OCI-LY7 (cell line): ENCODE measurements at regions not wholly inside any gene's neighbourhood (a gene's known extent, or its start where the extent isn't known, plus 50 kb on each side); places are given as distances from the start of the nearest gene placed in this dataset.

Experiments used
- BruUV-seq: library from RNA; stranded (reverse); fragments of 400-500 nt; replicated peaks from 2 replicates; lab custom pipeline; 2021; lab: Mats Ljungman, UMichigan
- CTCF ChIA-PET: fragments of 300-600 bp; sonication (Branson Sonifier 250); formaldehyde crosslinking; loops from one replicate; lab custom pipeline; 2022; ENCODE audit warnings: antibody characterized with exemption; ENCODE audit not compliant: unreplicated experiment; lab: Charles Lee
- POLR2A ChIA-PET: fragments of 300-600 bp; sonication (Branson Sonifier 250); formaldehyde crosslinking; loops from one replicate; lab custom pipeline; 2022; ENCODE audit warnings: antibody characterized with exemption; lab: Charles Lee
- DNase-seq: peaks from one replicate; pipeline ENCODE4 v3.0.0-alpha.2; 2015; ENCODE audit warnings: low spot score
- H2AFZ ChIP-seq: fragments of 200-600 bp; sonication (generic), shearing (Covaris generic); 2 replicates; pipeline ENCODE4 v1.6.1; 2014; ENCODE audit warnings: mild to moderate bottlenecking, antibody characterized with exemption, low read length, moderate library complexity
- H3K27ac ChIP-seq: fragments of 200-600 bp; sonication (generic); 2 replicates; pipeline ENCODE4 v1.5.1; 2014; ENCODE audit warnings: mixed run types, low read depth, mild to moderate bottlenecking, moderate library complexity, low read length, inconsistent platforms; ENCODE audit not compliant: poor library complexity, severe bottlenecking
- H3K36me3 ChIP-seq: fragments of 200-600 bp; sonication (generic); 2 replicates; pipeline ENCODE4 v1.6.1; 2014; ENCODE audit warnings: mild to moderate bottlenecking, antibody characterized with exemption, low read length, moderate library complexity, mixed read lengths; ENCODE audit not compliant: insufficient read depth
- H3K4me1 ChIP-seq: fragments of 200-600 bp; sonication (generic); 2 replicates; pipeline ENCODE4 v1.5.1; 2014; ENCODE audit warnings: mild to moderate bottlenecking, low read length; ENCODE audit not compliant: insufficient read depth, poor library complexity, severe bottlenecking
- H3K4me2 ChIP-seq: fragments of 200-600 bp; sonication (generic); 2 replicates; pipeline ENCODE4 v1.6.1; 2014; ENCODE audit warnings: mild to moderate bottlenecking, low read length
- H3K4me3 ChIP-seq: fragments of 200-600 bp; sonication (generic); 2 replicates; pipeline ENCODE4 v1.5.1; 2014; ENCODE audit warnings: mild to moderate bottlenecking, low read depth, low read length; ENCODE audit not compliant: poor library complexity, severe bottlenecking
- H3K79me2 ChIP-seq: fragments of 200-600 bp; sonication (generic); 2 replicates; pipeline ENCODE4 v1.6.1; 2016; ENCODE audit warnings: low read depth, mild to moderate bottlenecking, low read length, moderate library complexity, mixed read lengths; ENCODE audit not compliant: insufficient read depth
- H3K9me2 ChIP-seq: fragments of 200-600 bp; sonication (generic); 2 replicates; pipeline ENCODE4 v1.6.1; 2016; ENCODE audit warnings: mild to moderate bottlenecking, low read length, mixed read lengths; ENCODE audit not compliant: insufficient read depth
- H3K9me3 ChIP-seq: fragments of 200-600 bp; sonication (generic); 2 replicates; pipeline ENCODE4 v1.6.1; 2014; ENCODE audit warnings: mild to moderate bottlenecking, mixed run types, low read length, mixed read lengths
- H4K20me1 ChIP-seq: fragments of 200-600 bp; sonication (generic); 2 replicates; pipeline ENCODE4 v1.6.1; 2014; ENCODE audit warnings: mild to moderate bottlenecking, antibody characterized with exemption, low read length, moderate library complexity, mixed read lengths; ENCODE audit not compliant: insufficient read depth
- EZH2phosphoT487 ChIP-seq: fragments of 200-600 bp; sonication (generic); IDR thresholded peaks from 2 replicates; pipeline ENCODE4 v1.6.1; 2018; ENCODE audit warnings: low read depth, borderline replicate concordance, mild to moderate bottlenecking, mixed run types, antibody characterized with exemption, low read length, moderate library complexity, mixed read lengths
- intact Hi-C: fragments of 100-400 bp; cut with micrococcal nuclease; formaldehyde crosslinking; loops from one replicate; pipeline ENCODE4 v1.10.0; 2022; ENCODE audit not compliant: unreplicated experiment
- TF ChIP-seq, protein P1 (sequence below): fragments of 200-600 bp; sonication (generic); conservative IDR thresholded peaks from 2 replicates; pipeline ENCODE4 v1.5.1; 2014; ENCODE audit warnings: mild to moderate bottlenecking, antibody characterized with exemption, low read length, moderate library complexity, mixed read lengths

- no peaks in the 10 kb centered on the region for H3K9me2 ChIP-seq
- no peaks in the 10 kb centered on the region for H3K36me3 ChIP-seq
- DNase-seq = no peak
- no peak overlapping the region for H2AFZ ChIP-seq
- no peak overlapping the region for H3K27ac ChIP-seq
- no peaks in the 10 kb centered on the region for H4K20me1 ChIP-seq
- ChIA-PET POLR2A (no interaction called here), CTCF (no interaction called here)
- no TSS peak for BruUV-seq
- no peak overlapping the region for H3K4me3 ChIP-seq
- H3K4me2 ChIP-seq = no peak overlapping the region
- no peaks in the 10 kb centered on the region for H3K9me3 ChIP-seq
- intact Hi-C loops = no loop called here
- H3K79me2 ChIP-seq = no peaks in the 10 kb centered on the region
- TF ChIP-seq EZH2phosphoT487 = no peak
- TF ChIP-seq, protein P1, sequence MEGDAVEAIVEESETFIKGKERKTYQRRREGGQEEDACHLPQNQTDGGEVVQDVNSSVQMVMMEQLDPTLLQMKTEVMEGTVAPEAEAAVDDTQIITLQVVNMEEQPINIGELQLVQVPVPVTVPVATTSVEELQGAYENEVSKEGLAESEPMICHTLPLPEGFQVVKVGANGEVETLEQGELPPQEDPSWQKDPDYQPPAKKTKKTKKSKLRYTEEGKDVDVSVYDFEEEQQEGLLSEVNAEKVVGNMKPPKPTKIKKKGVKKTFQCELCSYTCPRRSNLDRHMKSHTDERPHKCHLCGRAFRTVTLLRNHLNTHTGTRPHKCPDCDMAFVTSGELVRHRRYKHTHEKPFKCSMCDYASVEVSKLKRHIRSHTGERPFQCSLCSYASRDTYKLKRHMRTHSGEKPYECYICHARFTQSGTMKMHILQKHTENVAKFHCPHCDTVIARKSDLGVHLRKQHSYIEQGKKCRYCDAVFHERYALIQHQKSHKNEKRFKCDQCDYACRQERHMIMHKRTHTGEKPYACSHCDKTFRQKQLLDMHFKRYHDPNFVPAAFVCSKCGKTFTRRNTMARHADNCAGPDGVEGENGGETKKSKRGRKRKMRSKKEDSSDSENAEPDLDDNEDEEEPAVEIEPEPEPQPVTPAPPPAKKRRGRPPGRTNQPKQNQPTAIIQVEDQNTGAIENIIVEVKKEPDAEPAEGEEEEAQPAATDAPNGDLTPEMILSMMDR = no peak
- no peaks in the 10 kb centered on the region for H3K4me1 ChIP-seq
These were observed 354.3 kb upstream of the ACTBL2 start for GRCh38 chr5:57836921-57837320.

- ChIA-PET CTCF (no interaction called here), POLR2A (interaction anchor here (0.7 kb wide), 1 partner anchor 187 kb away, joined by 8 read pairs; no protein-coding TSS in a partner anchor)
- DNase-seq = no peak
- intact Hi-C loops = no loop called here
- no peaks in the 10 kb centered on the region for H3K4me1 ChIP-seq
- no peaks in the 10 kb centered on the region for H4K20me1 ChIP-seq
- H3K27ac ChIP-seq = no peak overlapping the region
- no peaks in the 10 kb centered on the region for H3K36me3 ChIP-seq
- H3K9me3 ChIP-seq = no peaks in the 10 kb centered on the region
- no peaks in the 10 kb centered on the region for H3K79me2 ChIP-seq
- H3K4me2 ChIP-seq = no peak overlapping the region
- no peak for TF ChIP-seq EZH2phosphoT487
- TF ChIP-seq, protein P1 = no peak
- no peak overlapping the region for H2AFZ ChIP-seq
- H3K4me3 ChIP-seq = no peak overlapping the region
- no peaks in the 10 kb centered on the region for H3K9me2 ChIP-seq
- BruUV-seq = no TSS peak
These were observed 353.7 kb upstream of the ACTBL2 start for GRCh38 chr5:57836331-57836730.

GRCh38 chr5:57834829-57835608, 352.4 kb upstream of the ACTBL2 start:
- DNase-seq = no peak
- Histone ChIP-seq H3K36me3 (no peaks in the 10 kb centered on the region), H3K4me3 (no peak overlapping the region), H3K27ac (no peak overlapping the region), H3K4me2 (no peak overlapping the region), H3K9me2 (no peaks in the 10 kb centered on the region), H2AFZ (no peak overlapping the region), H4K20me1 (no peaks in the 10 kb centered on the region), H3K4me1 (no peaks in the 10 kb centered on the region), H3K9me3 (no peaks in the 10 kb centered on the region), H3K79me2 (no peaks in the 10 kb centered on the region)
- intact Hi-C loops = no loop called here
- no peak for TF ChIP-seq EZH2phosphoT487
- TF ChIP-seq, protein P1 = no peak
- CTCF ChIA-PET = no interaction called here
- BruUV-seq = no TSS peak
- POLR2A ChIA-PET = interaction anchor here (0.7 kb wide), 1 partner anchor 426 kb away, joined by 3 read pairs; no protein-coding TSS in a partner anchor
